ENCODE measurements at regions not wholly inside any gene's neighbourhood (a gene's known extent, or its start where the extent isn't known, plus 50 kb on each side); places are given as distances from the start of the nearest gene placed in this dataset.
"Not testable (repeated sequence)": the region's sequence is repeated elsewhere in the genome, so short reads cannot be mapped to it uniquely, and the experiment has no call there.

GRCh38 chr1:143803927-143804411, 167.8 kb downstream of the FAM72C start:
- TF ChIP-seq ZNF70 (CRISPR knock-in tag; IDR thresholded peaks at IDR 0.05); BACH2 (CRISPR knock-in tag; IDR thresholded peaks at IDR 0.05; ENCODE audit: borderline replicate concordance): not testable (repeated sequence)

All from SK-N-SH treated with all-trans-retinoic acid at 6 μM for 48 hours (cell line).